Stimulated activated CD4-positive, alpha-beta T cell treated with anti-CD3 and anti-CD28 coated beads, Interleukin-12 subunit alpha, Interleukin-12 subunit beta, amount 100 ng/mL, for 24 hours (primary cell): ENCODE measurements at regions not wholly inside any gene's neighbourhood (a gene's known extent, or its start where the extent isn't known, plus 50 kb on each side); places are given as distances from the start of the nearest gene placed in this dataset.

Experiments
- DNase-seq, 2 experiments: peaks; one replicate each; pipeline ENCODE4 v3.0.0-alpha.2; 2020; ENCODE audit warnings: low read depth in 2 of 2

- DNase-seq, result no peak
Measured at GRCh38 chr6:153790876-153791473, 248.1 kb upstream of the OPRM1 start.

- DNase-seq, result no peak
Measured at GRCh38 chr6:153790048-153790447, 249.0 kb upstream of the OPRM1 start.

GRCh38 chr6:153787341-153787606, 251.8 kb upstream of the OPRM1 start:
- DNase-seq, result no peak

- no peak for DNase-seq
Measured at GRCh38 chr6:153781306-153781705, 257.7 kb upstream of the OPRM1 start.

GRCh38 chr6:153780011-153780410, 259.0 kb upstream of the OPRM1 start:
- no peak for DNase-seq

GRCh38 chr6:153778216-153778615, 260.8 kb upstream of the OPRM1 start:
- no peak for DNase-seq

- no peak for DNase-seq
Measured at GRCh38 chr6:153771577-153771976, 267.5 kb upstream of the OPRM1 start.

GRCh38 chr6:153767127-153767526, 271.9 kb upstream of the OPRM1 start:
- DNase-seq, result no peak

GRCh38 chr6:153758516-153758915, 280.5 kb upstream of the OPRM1 start:
- DNase-seq, result no peak

GRCh38 chr6:153735761-153736160, 303.3 kb upstream of the OPRM1 start:
- no peak for DNase-seq

- DNase-seq, result no peak
Measured at GRCh38 chr6:153729189-153729588, 309.9 kb upstream of the OPRM1 start.

- DNase-seq, result no peak
Measured at GRCh38 chr6:153727885-153728284, 311.2 kb upstream of the OPRM1 start.

GRCh38 chr6:153725456-153725855, 313.6 kb upstream of the OPRM1 start:
- DNase-seq, result no peak

GRCh38 chr6:153720732-153721131, 318.3 kb upstream of the OPRM1 start:
- DNase-seq, result no peak

GRCh38 chr6:153705429-153705828, 333.6 kb upstream of the OPRM1 start:
- DNase-seq, result no peak

GRCh38 chr6:153702671-153703070, 336.4 kb upstream of the OPRM1 start:
- no peak for DNase-seq

GRCh38 chr6:153698637-153699036, 340.4 kb upstream of the OPRM1 start:
- no peak for DNase-seq

- DNase-seq, result no peak
Measured at GRCh38 chr6:153698001-153698400, 341.0 kb upstream of the OPRM1 start.

- DNase-seq, result no peak
Measured at GRCh38 chr6:153677522-153677921, 361.5 kb upstream of the OPRM1 start.

GRCh38 chr6:153673750-153674149, 365.3 kb upstream of the OPRM1 start:
- no peak for DNase-seq

- no peak for DNase-seq
Measured at GRCh38 chr6:153673225-153673624, 365.8 kb upstream of the OPRM1 start.

- DNase-seq, result no peak
Measured at GRCh38 chr6:153670403-153671026, 368.5 kb upstream of the OPRM1 start.

GRCh38 chr6:153668758-153669157, 370.3 kb upstream of the OPRM1 start:
- no peak for DNase-seq

GRCh38 chr6:153662982-153663381, 376.1 kb upstream of the OPRM1 start:
- no peak for DNase-seq
